ENCODE measurements at regions not wholly inside any gene's neighbourhood (a gene's known extent, or its start where the extent isn't known, plus 50 kb on each side); places are given as distances from the start of the nearest gene placed in this dataset.

GRCh38 chr6:71496722-71497033, 208.1 kb downstream of the OGFRL1 start:
- TF ChIP-seq CTCF (IDR thresholded peaks at IDR 0.05) = no peak
- ATAC-seq (ENCODE audit: low FRiP score) = no peak

GRCh38 chr6:71498638-71499037, 210.0 kb downstream of the OGFRL1 start:
- ATAC-seq (ENCODE audit: low FRiP score) (no peak), DNase-seq (ENCODE audit: low spot score) (no peak)
- TF ChIP-seq CTCF (IDR thresholded peaks at IDR 0.05) = no peak

More at GRCh38 chr6:71496722-71497033, 208.1 kb downstream of the OGFRL1 start:
- no peak for DNase-seq (ENCODE audit: low spot score)

- DNase-seq (ENCODE audit: low spot score) = no peak
- no peak for ATAC-seq (ENCODE audit: low FRiP score)
- TF ChIP-seq CTCF (IDR thresholded peaks at IDR 0.05) = no peak
Observed at GRCh38 chr6:71499667-71500066, 211.1 kb downstream of the OGFRL1 start.

GRCh38 chr6:71502168-71502567, 213.6 kb downstream of the OGFRL1 start:
- no peak for ATAC-seq (ENCODE audit: low FRiP score)
- no peak for DNase-seq (ENCODE audit: low spot score)
- no peak for TF ChIP-seq CTCF (IDR thresholded peaks at IDR 0.05)

- no peak for DNase-seq (ENCODE audit: low spot score)
- no peak for TF ChIP-seq CTCF (IDR thresholded peaks at IDR 0.05)
- ATAC-seq (ENCODE audit: low FRiP score) = no peak
Observed at GRCh38 chr6:71502956-71503355, 214.3 kb downstream of the OGFRL1 start.

- DNase-seq (ENCODE audit: low spot score) (no peak), ATAC-seq (ENCODE audit: low FRiP score) (no peak)
- no peak for TF ChIP-seq CTCF (IDR thresholded peaks at IDR 0.05)
Observed at GRCh38 chr6:71507183-71507582, 218.6 kb downstream of the OGFRL1 start.

- DNase-seq (ENCODE audit: low spot score) (no peak), ATAC-seq (ENCODE audit: low FRiP score) (no peak)
- TF ChIP-seq CTCF (IDR thresholded peaks at IDR 0.05) = no peak
Observed at GRCh38 chr6:71509191-71510005, 220.8 kb downstream of the OGFRL1 start.
